ENCODE measurements at regions not wholly inside any gene's neighbourhood (a gene's known extent, or its start where the extent isn't known, plus 50 kb on each side); places are given as distances from the start of the nearest gene placed in this dataset.

GRCh38 chr17:63275318-63275970, 170.7 kb downstream of the CYB561 start:
- no peak overlapping the region for H2AFZ ChIP-seq

More at GRCh38 chr17:63275318-63275970, 170.7 kb downstream of the CYB561 start:
- Mint-ChIP-seq H3K4me3 (no peak overlapping the region), H3K27ac (peak overlapping the region; percentile 29; the same call in 1 of the 2 replicates), H3K4me1 (peaks cover 3% of the 10 kb centered on the region; the same call in 1 of the 3 replicates), H3K36me3 (ENCODE audit: low read depth) (0 out of 3 replicates have a peak, but pooled peaks cover 3% of the 10 kb centered on the region), H3K9me3 (no peaks in the 10 kb centered on the region; the same call in 2 of the 3 replicates), H3K27me3 (ENCODE audit: insufficient read depth, low read depth, poor library complexity) (no peaks in the 10 kb centered on the region)
- Histone ChIP-seq H4K20me1 (replicated peaks; ENCODE audit: insufficient read depth) (no peaks in the 10 kb centered on the region), H3K79me2 (replicated peaks; ENCODE audit: insufficient read depth) (no peaks in the 10 kb centered on the region), H3K9me2 (ENCODE audit: insufficient read depth) (no peaks in the 10 kb centered on the region), H3K4me3 (no peak overlapping the region), H3F3A (replicated peaks; ENCODE audit: low read depth) (no peaks in the 10 kb centered on the region), H3K27ac (ENCODE audit: low read depth) (no peak overlapping the region), H3K4me2 (no peak overlapping the region), H3K36me3 (ENCODE audit: insufficient read depth) (no peaks in the 10 kb centered on the region), H3K4me1 (ENCODE audit: insufficient read depth) (0 out of 2 replicates have a peak, but pooled peaks cover 3% of the 10 kb centered on the region), H3K27me3 (ENCODE audit: insufficient read depth) (no peaks in the 10 kb centered on the region)
- DNase-seq (ENCODE audit: low spot score) (no peak), ATAC-seq (no peak)
- no peak for TF ChIP-seq EZH2 (IDR thresholded peaks at IDR 0.05; ENCODE audit: low read depth, unreplicated experiment)
- no peak for TF ChIP-seq STAT1 (IDR thresholded peaks at IDR 0.05; ENCODE audit: unreplicated experiment)
- TF ChIP-seq EZH2phosphoT487 (IDR thresholded peaks at IDR 0.05; ENCODE audit: unreplicated experiment): no peak
- no peak for TF ChIP-seq REST (IDR thresholded peaks at IDR 0.05; ENCODE audit: unreplicated experiment)
- no peak for TF ChIP-seq NANOG (IDR thresholded peaks at IDR 0.05; ENCODE audit: borderline replicate concordance)
- TF ChIP-seq POLR2AphosphoS5 (IDR thresholded peaks at IDR 0.05; ENCODE audit: low read depth): no peak
- TF ChIP-seq ZNF114 (CRISPR knock-in tag; IDR thresholded peaks at IDR 0.05): no peak
- no peak for TF ChIP-seq ZNF462 (CRISPR knock-in tag; IDR thresholded peaks at IDR 0.05)
- TF ChIP-seq CREB1 (CRISPR knock-in tag; IDR thresholded peaks at IDR 0.05; ENCODE audit: low read depth): no peak
- no peak for TF ChIP-seq CTCF (conservative IDR thresholded peaks at IDR 0.05; ENCODE audit: low read depth in 2 of 2)
- TF ChIP-seq ETS1 (IDR thresholded peaks at IDR 0.05): no peak
- no peak for TF ChIP-seq ZNF331 (CRISPR knock-in tag; IDR thresholded peaks at IDR 0.05; ENCODE audit: low read depth)
- TF ChIP-seq JUNB (IDR thresholded peaks at IDR 0.05; ENCODE audit: unreplicated experiment): no peak
